Transverse colon (tissue), 4 donors: ENCODE measurements at regions not wholly inside any gene's neighbourhood (a gene's known extent, or its start where the extent isn't known, plus 50 kb on each side); places are given as distances from the start of the nearest gene placed in this dataset.

Source experiments
- DNase-seq: peaks from one replicate; pipeline ENCODE4 v3.0.0-alpha.2; 2019
- H3K27ac ChIP-seq, 4 donors: fragments of 200-600 bp; sonication (generic); 2 replicates each; pipeline ENCODE4 v1.5.1; 2016 to 2018; ENCODE audit warnings: inconsistent platforms in 4 of 4
- H3K27me3 ChIP-seq: fragments of 200-600 bp; sonication (generic); 2 replicates; pipeline ENCODE4 v1.5.1; 2017; ENCODE audit warnings: inconsistent platforms
- H3K36me3 ChIP-seq, 4 donors: fragments of 200-600 bp; sonication (generic); 2 replicates each; pipeline ENCODE4 v1.5.1; 2017 to 2019; ENCODE audit warnings: inconsistent platforms in 4 of 4
- H3K4me1 ChIP-seq, 4 donors: fragments of 200-600 bp; sonication (generic); 2 replicates each; pipeline ENCODE4 v1.5.1; 2017 to 2020; ENCODE audit warnings: inconsistent platforms in 4 of 4
- H3K4me3 ChIP-seq, 4 donors: fragments of 200-600 bp; sonication (generic); 1 replicate in 1 of 4; 2 replicates in 3 of 4; pipeline versions ENCODE4 v1.5.1 to v1.6.1; 2017 to 2019; ENCODE audit warnings: inconsistent platforms in 4 of 4
- H3K9me3 ChIP-seq, 2 donors: fragments of 200-600 bp; sonication (generic); 2 replicates each; pipeline ENCODE4 v1.5.1; 2017 to 2019; ENCODE audit warnings: inconsistent platforms in 2 of 2
- CTCF ChIP-seq, 5 experiments: fragments of 200-600 bp in 3 of 5; fragments of 450-650 bp in 2 of 5; sonication (generic) in 3 of 5; IDR thresholded peaks; 1 replicate in 2 of 5; 2 replicates in 3 of 5; pipeline ENCODE4 v1.5.1; 2016 to 2017; ENCODE audit warnings: antibody characterized with exemption in 5 of 5, inconsistent platforms in 3 of 5, mild to moderate bottlenecking in 2 of 5, moderate library complexity in 1 of 5
- EP300 ChIP-seq: sonication (generic); formaldehyde crosslinking; IDR thresholded peaks from one replicate; pipeline ENCODE4 v1.6.1; 2017; ENCODE audit warnings: antibody characterized with exemption, low read depth
- POLR2A ChIP-seq: fragments of 450-650 bp; IDR thresholded peaks from one replicate; pipeline ENCODE4 v1.6.1; 2016; ENCODE audit warnings: antibody characterized with exemption, mild to moderate bottlenecking, moderate library complexity
- POLR2AphosphoS5 ChIP-seq, 3 donors: sonication (generic); formaldehyde crosslinking; IDR thresholded peaks; one replicate each; pipeline ENCODE4 v1.6.1; 2016; ENCODE audit warnings: antibody characterized with exemption in 3 of 3
- WGBS, 2 donors: methylation state at CpG; one replicate each; pipeline ENCODE4 v1.1.5; 2018; ENCODE audit warnings: low coverage in 1 of 2; 5-methylcytosine and 5-hydroxymethylcytosine counted together
- in situ Hi-C, 4 donors: fragments of 200-750 bp; cut with MboI; loops; one replicate each; pipeline versions ENCODE4 v1.15.0 to v1.15.1; 2017; ENCODE audit warnings: low sequenced_read_pairs in 3 of 4, low pct_ligation_motif_present in 1 of 4, low pct_unique_long_range_greater_than_20kb in 1 of 4
- intact Hi-C: fragments of 100-400 bp; cut with DNase I; formaldehyde crosslinking; loops from one replicate; pipeline ENCODE4 v1.15.1; 2023; ENCODE audit warnings: low total_unique reads

- no peak for DNase-seq
- H3K27me3 ChIP-seq = peaks cover 33% of the 10 kb centered on the region
- H3K4me3 ChIP-seq = no peak overlapping the region
- in situ Hi-C loops (no loop called here), intact Hi-C loops (loop anchor here (5.0 kb wide), 1 partner anchor 335 kb away; no protein-coding TSS in a partner anchor)
- peaks cover 0 to 5% (median 4%) of the 10 kb centered on the region in 4 donors for H3K4me1 ChIP-seq
- no peaks in the 10 kb centered on the region for H3K36me3 ChIP-seq
- no peak overlapping the region for H3K27ac ChIP-seq
- WGBS, 2 donors = 59 to 74% methylated on average over 4 to 6 of the region's 6 CpGs
- no peak for TF ChIP-seq CTCF (IDR thresholded peaks at IDR 0.05)
- TF ChIP-seq POLR2A = no peak
- no peak for TF ChIP-seq EP300
- TF ChIP-seq POLR2AphosphoS5 (IDR thresholded peaks at IDR 0.05) = no peak
- H3K9me3 ChIP-seq = peaks cover 0 to 3% of the 10 kb centered on the region in 2 donors
These were observed 103.9 kb upstream of the SLC6A11 start for GRCh38 chr3:10712121-10712520.

GRCh38 chr3:10713656-10714055 lies 102.4 kb upstream of the SLC6A11 start:
- WGBS, 2 donors = 29 to 53% methylated on average over 1 to 6 of the region's 6 CpGs
- in situ Hi-C loops (no loop called here), intact Hi-C loops (loop anchor here (5.0 kb wide), 1 partner anchor 336 kb away; no protein-coding TSS in a partner anchor)
- no peak for TF ChIP-seq POLR2AphosphoS5 (IDR thresholded peaks at IDR 0.05)
- TF ChIP-seq CTCF (IDR thresholded peaks at IDR 0.05) = no peak
- no peak for TF ChIP-seq POLR2A
- no peak for TF ChIP-seq EP300
- no peak overlapping the region for H3K27ac ChIP-seq
- no peaks in the 10 kb centered on the region for H3K36me3 ChIP-seq
- no peak for DNase-seq
- no peak overlapping the region for H3K4me3 ChIP-seq
- peaks cover 0 to 3% of the 10 kb centered on the region in 2 donors for H3K9me3 ChIP-seq
- no peaks in the 10 kb centered on the region for H3K4me1 ChIP-seq
- H3K27me3 ChIP-seq = peaks cover 19% of the 10 kb centered on the region

GRCh38 chr3:10715886-10716285 lies 100.1 kb upstream of the SLC6A11 start:
- Histone ChIP-seq H3K9me3 (peaks cover 0 to 3% of the 10 kb centered on the region in 2 donors), H3K36me3 (no peaks in the 10 kb centered on the region), H3K27ac (no peak overlapping the region), H3K4me3 (no peak overlapping the region), H3K27me3 (peaks cover 5% of the 10 kb centered on the region), H3K4me1 (no peaks in the 10 kb centered on the region)
- no peak for DNase-seq
- intact Hi-C loops = loop anchor here (5.0 kb wide), 1 partner anchor 1896 kb away; no protein-coding TSS in a partner anchor
- WGBS, 2 donors = 90 to 93% methylated on average over 3 of the region's 3 CpGs
- in situ Hi-C loops = no loop called here
- TF ChIP-seq EP300 (no peak), POLR2AphosphoS5 (IDR thresholded peaks at IDR 0.05) (no peak), CTCF (IDR thresholded peaks at IDR 0.05) (no peak), POLR2A (no peak)

- no peak overlapping the region for H3K27ac ChIP-seq
- in situ Hi-C loops = no loop called here
- no peaks in the 10 kb centered on the region for H3K36me3 ChIP-seq
- DNase-seq = no peak
- H3K4me1 ChIP-seq = no peaks in the 10 kb centered on the region
- WGBS, 2 donors = 75 to 87% methylated on average over 6 to 8 of the region's 8 CpGs
- TF ChIP-seq POLR2AphosphoS5 (IDR thresholded peaks at IDR 0.05) (no peak), EP300 (no peak), CTCF (IDR thresholded peaks at IDR 0.05) (no peak), POLR2A (no peak)
- H3K9me3 ChIP-seq = peaks cover 0 to 3% of the 10 kb centered on the region in 2 donors
- H3K27me3 ChIP-seq = peaks cover 5% of the 10 kb centered on the region
- no peak overlapping the region for H3K4me3 ChIP-seq
- intact Hi-C loops = loop anchor here (5.0 kb wide), 1 partner anchor 1895 kb away; no protein-coding TSS in a partner anchor
These were observed 99.1 kb upstream of the SLC6A11 start for GRCh38 chr3:10716964-10717363.
